NCI-H1105 treated with DMSO at 0.1 percent for 48 hours (cell line): ENCODE measurements at regions not wholly inside any gene's neighbourhood (a gene's known extent, or its start where the extent isn't known, plus 50 kb on each side); places are given as distances from the start of the nearest gene placed in this dataset.

Experiments used
- DNase-seq: peaks from one replicate; lab custom pipeline; 2025; lab: John Stamatoyannopoulos, UW

GRCh38 chr11:128219731-128220120 lies 367.6 kb downstream of the ETS1 start:
- DNase-seq: no peak

GRCh38 chr11:128216198-128216597 lies 371.2 kb downstream of the ETS1 start:
- DNase-seq: no peak

GRCh38 chr11:128215238-128215882 lies 372.0 kb downstream of the ETS1 start:
- DNase-seq: no peak

GRCh38 chr11:128214263-128214662 lies 373.1 kb downstream of the ETS1 start:
- DNase-seq: no peak

GRCh38 chr11:128213461-128213860 lies 373.9 kb downstream of the ETS1 start:
- DNase-seq: no peak

- DNase-seq: no peak
These were observed 375.0 kb downstream of the ETS1 start for GRCh38 chr11:128212324-128212723.

- peak; percentile 15 for DNase-seq
These were observed 377.0 kb downstream of the ETS1 start for GRCh38 chr11:128210148-128210940.

GRCh38 chr11:128209138-128209435 lies 378.3 kb downstream of the ETS1 start:
- DNase-seq: no peak

- peak; percentile 51 for DNase-seq
These were observed 378.8 kb downstream of the ETS1 start for GRCh38 chr11:128208329-128209137.

- DNase-seq: no peak
These were observed 379.5 kb downstream of the ETS1 start for GRCh38 chr11:128207861-128208321.

GRCh38 chr11:128206461-128206860 lies 380.9 kb downstream of the ETS1 start:
- DNase-seq: no peak

- no peak for DNase-seq
These were observed 381.6 kb downstream of the ETS1 start for GRCh38 chr11:128205796-128206195.

GRCh38 chr11:128204898-128205297 lies 382.5 kb downstream of the ETS1 start:
- DNase-seq: no peak

- DNase-seq: no peak
These were observed 385.6 kb downstream of the ETS1 start for GRCh38 chr11:128201801-128202200.

- no peak for DNase-seq
These were observed 386.3 kb downstream of the ETS1 start for GRCh38 chr11:128201009-128201408.

- no peak for DNase-seq
These were observed 386.9 kb downstream of the ETS1 start for GRCh38 chr11:128200467-128200866.

- no peak for DNase-seq
These were observed 389.1 kb downstream of the ETS1 start for GRCh38 chr11:128198216-128198772.

- no peak for DNase-seq
These were observed 391.1 kb downstream of the ETS1 start for GRCh38 chr11:128196235-128196634.

- no peak for DNase-seq
These were observed 391.6 kb downstream of the ETS1 start for GRCh38 chr11:128195756-128196155.

- DNase-seq: no peak
These were observed 392.2 kb downstream of the ETS1 start for GRCh38 chr11:128195057-128195751.

GRCh38 chr11:128194216-128194615 lies 393.1 kb downstream of the ETS1 start:
- DNase-seq: no peak

GRCh38 chr11:128193615-128194014 lies 393.7 kb downstream of the ETS1 start:
- DNase-seq: no peak
